Pancreas (tissue), 10 donors: ENCODE measurements at regions not wholly inside any gene's neighbourhood (a gene's known extent, or its start where the extent isn't known, plus 50 kb on each side); places are given as distances from the start of the nearest gene placed in this dataset.

Experiments
- ATAC-seq, 4 donors: fragments of 200-7000 bp; cut with Tn5 transposase; one replicate each; pipeline versions ENCODE4 v1.8.0 to v1.9.1; 2020; ENCODE audit warnings: mild to moderate bottlenecking in 4 of 4, moderate library complexity in 4 of 4
- DNase-seq, 6 donors: peaks; one replicate each; pipeline ENCODE4 v3.0.0-alpha.2; 2020
- FAIRE-seq: peaks from 2 replicates; lab custom pipeline; 2012; peaks lifted over from hg19 to GRCh38; lab: Jason Lieb, UNC
- H3K27ac ChIP-seq, 4 donors: fragments of 200-600 bp; sonication (generic); 1 replicate in 3 of 4; 2 replicates in 1 of 4; pipeline versions ENCODE4 v1.5.0 to v1.8.0; 2020
- H3K27me3 ChIP-seq, 4 donors: fragments of 200-600 bp; one replicate each; pipeline ENCODE4 v1.8.0; 2021
- H3K36me3 ChIP-seq, 3 donors: fragments of 200-600 bp; sonication (generic) in 1 of 3; one replicate each; pipeline versions ENCODE4 v1.5.0 to v1.8.0; 2020 to 2021
- H3K4me1 ChIP-seq, 3 donors: fragments of 200-600 bp; one replicate each; pipeline ENCODE4 v1.8.0; 2021
- H3K4me3 ChIP-seq, 4 donors: fragments of 200-600 bp; sonication (generic) in 2 of 4; one replicate each; pipeline versions ENCODE4 v1.5.0 to v1.8.0; 2020 to 2021
- H3K9me3 ChIP-seq, 4 donors: fragments of 200-600 bp; one replicate each; pipeline ENCODE4 v1.8.0; 2021
- CTCF ChIP-seq, 4 donors: fragments of 200-600 bp; sonication (generic) in 3 of 4; IDR thresholded peaks; one replicate each; pipeline versions ENCODE4 v1.5.0 to v1.8.0; 2021; ENCODE audit warnings: antibody characterized with exemption in 4 of 4
- WGBS, 2 donors: extraction: QIAGEN DNeasy Blood & Tissue Kit; methylation state at CpG; one replicate each; pipeline ENCODE4 v1.1.7; 2013; 5-methylcytosine and 5-hydroxymethylcytosine counted together
- intact Hi-C, 3 donors: fragments of 100-400 bp; cut with DNase I; formaldehyde crosslinking; loops; one replicate each; pipeline versions ENCODE4 v1.11.1 to v1.14.2; 2022
- donor health status: healthy with polysubstance abuse.
- donor health status: DM: no; HTN: no; CAD: no; lungs with moderate emphysema.
- donor health status: DM: no; HTN: no; CAD: no.
- donor health status: control.
- donor health status: control.
- donor health status: Bipolar disorder and iron deficiency.
- donor health status: DM: yes; HTN: yes; CAD: no.
- donor health status: DM: no; HTN: no; CAD: no.
- donor health status: DM: no; HTN: no; CAD: no.
- donor health status: DM: yes; HTN: yes; CAD: no.

DNA sequence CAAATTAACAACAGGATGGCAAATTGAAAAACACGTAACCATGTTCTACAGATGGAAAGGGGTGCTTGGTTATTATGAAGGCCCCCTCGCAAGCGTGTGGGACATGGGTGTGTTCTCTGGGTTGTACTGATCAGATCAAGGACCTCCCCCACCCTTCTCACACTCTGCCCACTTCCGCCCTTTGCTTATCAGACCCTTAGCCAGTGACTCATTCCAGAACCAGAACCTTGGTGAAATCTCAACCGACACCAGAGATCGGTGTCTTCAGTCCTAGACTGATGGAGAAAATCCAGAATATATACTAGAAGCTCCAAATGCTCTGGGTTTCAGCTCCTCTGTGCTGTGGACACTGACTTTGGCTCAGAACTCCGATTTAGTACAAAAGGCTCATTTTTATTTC, 64.9 kb downstream of the PTTG1 start:
- no peak for TF ChIP-seq CTCF (IDR thresholded peaks at IDR 0.05)

DNA sequence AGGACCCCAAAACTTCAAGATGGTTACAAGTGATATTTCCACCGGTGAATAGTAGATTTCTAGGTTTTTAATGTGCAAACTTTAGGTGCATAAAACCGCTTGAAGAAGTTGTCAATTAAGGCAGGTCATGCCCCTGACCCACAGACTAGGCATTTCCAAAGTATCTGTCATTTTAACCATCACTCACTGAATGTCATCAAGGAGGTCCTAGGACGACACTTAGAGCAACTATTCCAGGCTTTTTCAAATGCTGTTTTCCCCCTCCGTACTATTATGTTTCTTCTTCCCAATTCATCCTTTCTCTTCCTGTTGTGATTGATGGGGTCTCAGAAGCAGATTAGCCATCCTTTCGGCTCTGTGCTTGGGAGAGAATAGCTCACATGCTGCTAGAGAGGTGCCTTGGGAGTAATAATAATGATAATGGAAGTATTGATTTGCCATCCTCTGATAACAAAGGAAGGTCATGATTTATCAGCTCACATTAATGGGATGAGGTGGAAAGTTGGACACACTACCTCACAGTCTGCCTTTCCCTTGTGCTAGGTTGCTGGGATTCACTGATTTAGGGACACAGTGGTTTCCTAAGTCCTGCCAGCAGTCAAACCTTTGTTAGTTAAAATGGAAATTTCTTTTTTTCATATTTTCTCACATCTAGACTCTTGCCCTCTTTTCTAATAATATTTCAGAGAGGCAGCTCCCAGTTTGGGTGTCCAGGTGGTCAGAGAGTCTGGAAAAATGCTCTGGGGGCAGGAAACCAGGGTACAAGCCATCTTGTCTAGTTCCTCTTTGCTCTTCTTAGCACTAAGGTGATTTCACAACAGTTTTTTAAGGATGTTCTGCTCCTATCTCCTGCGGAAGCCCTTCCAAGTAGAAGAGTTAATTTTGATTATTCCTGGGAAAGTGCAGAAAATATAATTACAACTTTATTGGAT, 67.0 kb downstream of the PTTG1 start:
- no peaks in the 10 kb centered on the region for H3K4me1 ChIP-seq
- FAIRE-seq: no peak
- ATAC-seq: no peak
- no peak for TF ChIP-seq CTCF (IDR thresholded peaks at IDR 0.05)
- WGBS, 2 donors: 75 to 81% methylated on average over 6 of the region's 6 CpGs
- intact Hi-C loops: no loop called here
- no peaks in the 10 kb centered on the region for H3K27me3 ChIP-seq
- no peak overlapping the region for H3K27ac ChIP-seq
- DNase-seq: no peak
- H3K4me3 ChIP-seq: no peak overlapping the region
- no peaks in the 10 kb centered on the region for H3K9me3 ChIP-seq
- H3K36me3 ChIP-seq: no peaks in the 10 kb centered on the region

More for the DNA sequence above, 64.9 kb downstream of the PTTG1 start:
- no peak overlapping the region for H3K27ac ChIP-seq
- intact Hi-C loops: no loop called here
- DNase-seq (no peak), ATAC-seq (no peak), FAIRE-seq (no peak)
- WGBS, 2 donors: 83 to 92% methylated on average over 7 of the region's 7 CpGs
- no peaks in the 10 kb centered on the region for H3K27me3 ChIP-seq
- H3K36me3 ChIP-seq: no peaks in the 10 kb centered on the region
- no peaks in the 10 kb centered on the region for H3K9me3 ChIP-seq
- no peaks in the 10 kb centered on the region for H3K4me1 ChIP-seq
- no peak overlapping the region for H3K4me3 ChIP-seq

- no peak for TF ChIP-seq CTCF (IDR thresholded peaks at IDR 0.05)
- Histone ChIP-seq H3K4me3 (no peak overlapping the region), H3K9me3 (no peaks in the 10 kb centered on the region), H3K36me3 (no peaks in the 10 kb centered on the region), H3K4me1 (no peaks in the 10 kb centered on the region), H3K27me3 (no peaks in the 10 kb centered on the region), H3K27ac (no peak overlapping the region)
- intact Hi-C loops: no loop called here
- ATAC-seq: no peak
- WGBS, 2 donors: 86 to 89% methylated on average over 1 of the region's 1 CpG
- no peak for DNase-seq
- FAIRE-seq: no peak
Observed at GRCh38 chr5:160491438-160491837, 69.8 kb downstream of the PTTG1 start.

DNA sequence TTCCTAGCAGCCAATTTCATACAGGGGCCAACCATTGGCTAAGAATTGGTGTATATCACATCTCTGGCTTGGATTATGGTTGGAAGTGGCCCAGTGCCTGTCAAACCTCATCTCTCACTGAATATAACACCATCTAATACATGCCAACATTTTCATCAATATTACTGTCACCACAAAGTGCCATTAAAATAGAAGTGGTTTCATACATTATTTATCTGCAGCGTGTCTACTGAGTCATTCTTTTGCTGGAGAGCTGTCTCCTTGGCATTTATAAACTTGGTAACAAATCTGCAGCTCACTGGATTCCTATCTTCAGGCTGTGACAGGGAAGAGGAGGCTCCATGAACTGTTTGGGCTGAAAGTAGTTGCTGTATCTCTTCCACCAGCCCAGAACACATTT, 70.9 kb downstream of the PTTG1 start:
- H3K36me3 ChIP-seq: no peaks in the 10 kb centered on the region
- 34 to 56% methylated on average over 1 of the region's 1 CpG for WGBS, 2 donors
- no peaks in the 10 kb centered on the region for H3K27me3 ChIP-seq
- no peaks in the 10 kb centered on the region for H3K9me3 ChIP-seq
- intact Hi-C loops: no loop called here
- TF ChIP-seq CTCF (IDR thresholded peaks at IDR 0.05): no peak
- no peak overlapping the region for H3K27ac ChIP-seq
- FAIRE-seq (no peak), ATAC-seq (no peak), DNase-seq (no peak)
- H3K4me3 ChIP-seq: no peak overlapping the region
- no peaks in the 10 kb centered on the region for H3K4me1 ChIP-seq

DNA sequence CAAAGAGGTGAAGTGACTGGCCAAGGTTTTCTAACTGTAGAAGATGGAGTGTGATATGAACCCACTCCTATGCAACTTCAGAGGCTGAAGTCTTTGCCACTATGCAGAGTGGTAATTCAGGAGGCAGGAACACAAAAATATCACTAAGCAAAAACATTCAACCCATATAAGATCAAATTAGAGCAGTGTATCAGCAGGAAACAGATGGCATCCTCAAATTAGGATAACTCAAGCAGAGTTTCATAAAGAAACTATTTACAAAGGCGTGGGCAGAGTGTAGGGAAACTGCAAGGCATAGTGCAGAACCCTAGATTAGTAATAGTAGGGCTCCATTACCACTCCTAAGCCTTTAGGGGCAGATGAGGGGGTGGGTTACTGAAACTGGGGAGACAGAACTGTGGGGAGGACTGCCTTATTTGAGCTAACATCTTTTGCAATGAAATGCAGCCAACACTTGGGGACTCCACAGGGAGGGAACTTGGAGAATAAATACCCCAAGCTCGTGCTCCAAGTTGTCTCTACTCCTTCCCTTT, 72.2 kb downstream of the PTTG1 start:
- DNase-seq: no peak
- Histone ChIP-seq H3K9me3 (no peaks in the 10 kb centered on the region), H3K4me1 (no peaks in the 10 kb centered on the region), H3K27me3 (no peaks in the 10 kb centered on the region), H3K27ac (no peak overlapping the region), H3K36me3 (no peaks in the 10 kb centered on the region), H3K4me3 (no peak overlapping the region)
- no peak for TF ChIP-seq CTCF (IDR thresholded peaks at IDR 0.05)
- 41 to 49% methylated on average over 2 of the region's 2 CpGs for WGBS, 2 donors
- intact Hi-C loops: no loop called here
- no peak for FAIRE-seq
- ATAC-seq: no peak
